Prostate gland (tissue), 2 donors: ENCODE measurements at regions not wholly inside any gene's neighbourhood (a gene's known extent, or its start where the extent isn't known, plus 50 kb on each side); places are given as distances from the start of the nearest gene placed in this dataset.

Experiments used
- DNase-seq: peaks from one replicate; pipeline ENCODE4 v3.0.0-alpha.2; 2019; ENCODE audit warnings: low spot score
- H3K27ac ChIP-seq, 2 donors: fragments of 200-600 bp; sonication (generic); 2 replicates each; pipeline ENCODE4 v1.5.1; 2017 to 2019
- H3K27me3 ChIP-seq: fragments of 200-600 bp; sonication (generic); replicated peaks from 2 replicates; pipeline ENCODE4 v1.5.1; 2019; ENCODE audit not compliant: insufficient read depth
- H3K36me3 ChIP-seq, 2 donors: fragments of 200-600 bp; sonication (generic); 1 replicate in 1 of 2; 2 replicates in 1 of 2; pipeline versions ENCODE4 v1.5.1 to v1.8.1; 2017 to 2019
- H3K4me1 ChIP-seq: fragments of 200-600 bp; sonication (generic); replicated peaks from 2 replicates; pipeline ENCODE4 v1.5.1; 2019
- H3K4me3 ChIP-seq, 2 donors: fragments of 200-600 bp; sonication (generic); 2 replicates each; pipeline ENCODE4 v1.5.1; 2017 to 2019
- H3K9me3 ChIP-seq: fragments of 200-600 bp; sonication (generic); 2 replicates; pipeline ENCODE4 v1.5.1; 2017
- POLR2A ChIP-seq: fragments of 450-650 bp; IDR thresholded peaks from one replicate; pipeline ENCODE4 v1.6.1; 2016; ENCODE audit warnings: antibody characterized with exemption, mild to moderate bottlenecking
- POLR2AphosphoS5 ChIP-seq: sonication (generic); formaldehyde crosslinking; IDR thresholded peaks from one replicate; pipeline ENCODE4 v1.6.1; 2017; ENCODE audit warnings: antibody characterized with exemption
- WGBS: methylation state at CpG from one replicate; pipeline ENCODE4 v1.1.5; 2018; 5-methylcytosine and 5-hydroxymethylcytosine counted together
- intact Hi-C: fragments of 100-400 bp; cut with DNase I; formaldehyde crosslinking; loops from one replicate; pipeline ENCODE4 v1.14.2; 2022
- TF ChIP-seq, protein P1 (sequence below), 4 experiments: fragments of 200-600 bp in 2 of 4; fragments of 450-650 bp in 2 of 4; sonication (generic) in 2 of 4; IDR thresholded peaks; 1 replicate in 3 of 4; 2 replicates in 1 of 4; pipeline ENCODE4 v1.5.1; 2016 to 2019; ENCODE audit warnings: antibody characterized with exemption in 4 of 4, mild to moderate bottlenecking in 2 of 4, moderate library complexity in 2 of 4

- Histone ChIP-seq H3K36me3 (no peaks in the 10 kb centered on the region), H3K27me3 (no peaks in the 10 kb centered on the region), H3K4me1 (no peaks in the 10 kb centered on the region), H3K4me3 (no peak overlapping the region), H3K27ac (no peak overlapping the region), H3K9me3 (no peaks in the 10 kb centered on the region)
- intact Hi-C loops: no loop called here
- no peak for TF ChIP-seq POLR2A
- TF ChIP-seq, protein P1, sequence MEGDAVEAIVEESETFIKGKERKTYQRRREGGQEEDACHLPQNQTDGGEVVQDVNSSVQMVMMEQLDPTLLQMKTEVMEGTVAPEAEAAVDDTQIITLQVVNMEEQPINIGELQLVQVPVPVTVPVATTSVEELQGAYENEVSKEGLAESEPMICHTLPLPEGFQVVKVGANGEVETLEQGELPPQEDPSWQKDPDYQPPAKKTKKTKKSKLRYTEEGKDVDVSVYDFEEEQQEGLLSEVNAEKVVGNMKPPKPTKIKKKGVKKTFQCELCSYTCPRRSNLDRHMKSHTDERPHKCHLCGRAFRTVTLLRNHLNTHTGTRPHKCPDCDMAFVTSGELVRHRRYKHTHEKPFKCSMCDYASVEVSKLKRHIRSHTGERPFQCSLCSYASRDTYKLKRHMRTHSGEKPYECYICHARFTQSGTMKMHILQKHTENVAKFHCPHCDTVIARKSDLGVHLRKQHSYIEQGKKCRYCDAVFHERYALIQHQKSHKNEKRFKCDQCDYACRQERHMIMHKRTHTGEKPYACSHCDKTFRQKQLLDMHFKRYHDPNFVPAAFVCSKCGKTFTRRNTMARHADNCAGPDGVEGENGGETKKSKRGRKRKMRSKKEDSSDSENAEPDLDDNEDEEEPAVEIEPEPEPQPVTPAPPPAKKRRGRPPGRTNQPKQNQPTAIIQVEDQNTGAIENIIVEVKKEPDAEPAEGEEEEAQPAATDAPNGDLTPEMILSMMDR (IDR thresholded peaks at IDR 0.05): no peak
- TF ChIP-seq POLR2AphosphoS5: no peak
- WGBS: 73% methylated on average over 4 of the region's 4 CpGs
- no peak for DNase-seq
Observed at GRCh38 chr3:174536319-174536718, 322.8 kb upstream of the NAALADL2 start.

DNA sequence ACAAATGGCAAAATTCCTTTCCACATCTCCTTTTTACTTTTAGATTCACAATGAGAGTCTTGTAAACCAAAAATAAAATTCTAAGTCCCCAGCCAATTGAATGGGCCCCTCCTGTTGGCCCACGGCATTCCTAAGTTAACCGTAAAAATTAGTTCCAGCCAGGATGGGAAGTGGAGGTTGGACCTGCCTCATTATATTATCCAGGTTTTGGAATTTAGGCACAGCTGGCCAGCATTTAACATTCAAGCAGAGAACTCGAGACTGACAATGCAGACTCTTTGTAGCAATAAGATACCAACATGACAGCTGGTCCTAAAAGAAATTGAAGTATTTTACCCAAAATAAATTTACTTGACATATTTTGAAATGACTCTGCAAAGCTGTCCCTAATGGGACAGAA is 321.0 kb upstream of the NAALADL2 start:
- Histone ChIP-seq H3K9me3 (no peaks in the 10 kb centered on the region), H3K27ac (no peak overlapping the region), H3K27me3 (no peaks in the 10 kb centered on the region), H3K4me1 (no peaks in the 10 kb centered on the region), H3K36me3 (no peaks in the 10 kb centered on the region), H3K4me3 (no peak overlapping the region)
- TF ChIP-seq POLR2A (no peak), POLR2AphosphoS5 (no peak)
- TF ChIP-seq, protein P1 (IDR thresholded peaks at IDR 0.05): no peak
- 70% methylated on average over 3 of the region's 3 CpGs for WGBS
- no peak for DNase-seq
- intact Hi-C loops: no loop called here

GRCh38 chr3:174540116-174540908 is 318.8 kb upstream of the NAALADL2 start:
- Histone ChIP-seq H3K36me3 (no peaks in the 10 kb centered on the region), H3K4me1 (no peaks in the 10 kb centered on the region), H3K9me3 (no peaks in the 10 kb centered on the region), H3K27me3 (no peaks in the 10 kb centered on the region), H3K27ac (no peak overlapping the region), H3K4me3 (no peak overlapping the region)
- no peak for TF ChIP-seq POLR2A
- no peak for TF ChIP-seq POLR2AphosphoS5
- TF ChIP-seq, protein P1 (IDR thresholded peaks at IDR 0.05): no peak
- DNase-seq: no peak
- 59% methylated on average over 3 of the region's 3 CpGs for WGBS
- intact Hi-C loops: no loop called here

GRCh38 chr3:174541708-174542315 is 317.3 kb upstream of the NAALADL2 start:
- intact Hi-C loops: no loop called here
- no peaks in the 10 kb centered on the region for H3K9me3 ChIP-seq
- 87% methylated on average over 2 of the region's 2 CpGs for WGBS

More at GRCh38 chr3:174541708-174542315, 317.3 kb upstream of the NAALADL2 start:
- no peak overlapping the region for H3K4me3 ChIP-seq
- H3K27ac ChIP-seq: no peak overlapping the region
- TF ChIP-seq, protein P1 (IDR thresholded peaks at IDR 0.05): no peak
- no peak for TF ChIP-seq POLR2A
- no peak for TF ChIP-seq POLR2AphosphoS5
- no peaks in the 10 kb centered on the region for H3K36me3 ChIP-seq
- DNase-seq: no peak
- no peaks in the 10 kb centered on the region for H3K4me1 ChIP-seq
- no peaks in the 10 kb centered on the region for H3K27me3 ChIP-seq
